NB4 (cell line): ENCODE measurements at regions not wholly inside any gene's neighbourhood (a gene's known extent, or its start where the extent isn't known, plus 50 kb on each side); places are given as distances from the start of the nearest gene placed in this dataset.
A peak's percentile ranks its signal among the peaks of the same experiment; 100 is the strongest.

Source experiments
- DNase-seq: peaks from one replicate; pipeline ENCODE4 v3.0.0; 2010; ENCODE audit warnings: low read depth
- H3K4me3 ChIP-seq: one replicate; pipeline ENCODE4 v1.5.1; 2011; ENCODE audit warnings: mild to moderate bottlenecking, low read depth, low read length, moderate library complexity
- CTCF ChIP-seq: IDR thresholded peaks from one replicate; pipeline ENCODE4 v1.5.1; 2012; ENCODE audit warnings: low read depth, low read length
- MAX ChIP-seq: IDR thresholded peaks from 2 replicates; pipeline ENCODE4 v1.6.1; 2011; ENCODE audit warnings: low read depth, low read length
- MYC ChIP-seq: IDR thresholded peaks from 2 replicates; pipeline ENCODE4 v1.6.1; 2011; ENCODE audit warnings: low read depth, low read length
- POLR2A ChIP-seq: IDR thresholded peaks from 2 replicates; pipeline ENCODE4 v1.6.1; 2011; ENCODE audit warnings: mild to moderate bottlenecking; ENCODE audit not compliant: insufficient read length; ENCODE audit errors: extremely low read depth

- TF ChIP-seq MAX (no peak), MYC (no peak), CTCF (no peak), POLR2A (no peak)
- no peak for DNase-seq
- no peak overlapping the region for H3K4me3 ChIP-seq
Measured at GRCh38 chr1:24258735-24259424, 60.3 kb upstream of the GRHL3 start.

GRCh38 chr1:24257373-24257772, 61.8 kb upstream of the GRHL3 start:
- H3K4me3 ChIP-seq, result no peak overlapping the region
- no peak for TF ChIP-seq POLR2A
- no peak for TF ChIP-seq MAX
- TF ChIP-seq CTCF, result no peak
- TF ChIP-seq MYC, result no peak
- DNase-seq, result no peak

- no peak for DNase-seq
- TF ChIP-seq MYC (no peak), POLR2A (no peak)
- no peak overlapping the region for H3K4me3 ChIP-seq
Measured at GRCh38 chr1:24256687-24257086, 62.5 kb upstream of the GRHL3 start.

- peak; percentile 79 for DNase-seq
- no peak overlapping the region for H3K4me3 ChIP-seq
- no peak for TF ChIP-seq POLR2A
- no peak for TF ChIP-seq MYC
- no peak for TF ChIP-seq MAX
- no peak for TF ChIP-seq CTCF
Measured at GRCh38 chr1:24255226-24255625, 63.9 kb upstream of the GRHL3 start.

GRCh38 chr1:24254783-24255182, 64.4 kb upstream of the GRHL3 start:
- H3K4me3 ChIP-seq, result no peak overlapping the region
- no peak for TF ChIP-seq MAX
- TF ChIP-seq POLR2A, result no peak
- DNase-seq, result peak; percentile 32

GRCh38 chr1:24253571-24253970, 65.6 kb upstream of the GRHL3 start:
- no peak overlapping the region for H3K4me3 ChIP-seq
- TF ChIP-seq POLR2A, result no peak
- no peak for TF ChIP-seq MYC
- TF ChIP-seq MAX, result no peak
- TF ChIP-seq CTCF, result no peak
- DNase-seq, result no peak
